GM18858 (cell line): ENCODE measurements at regions not wholly inside any gene's neighbourhood (a gene's known extent, or its start where the extent isn't known, plus 50 kb on each side); places are given as distances from the start of the nearest gene placed in this dataset.
"Not testable (repeated sequence)": the region's sequence is repeated elsewhere in the genome, so short reads cannot be mapped to it uniquely, and the experiment has no call there.

Experiments used
- ATAC-seq: cut with Tn5 transposase; IDR thresholded peaks from one replicate; pipeline ENCODE4 v1.9.1; 2021; ENCODE audit not compliant: unreplicated experiment

DNA sequence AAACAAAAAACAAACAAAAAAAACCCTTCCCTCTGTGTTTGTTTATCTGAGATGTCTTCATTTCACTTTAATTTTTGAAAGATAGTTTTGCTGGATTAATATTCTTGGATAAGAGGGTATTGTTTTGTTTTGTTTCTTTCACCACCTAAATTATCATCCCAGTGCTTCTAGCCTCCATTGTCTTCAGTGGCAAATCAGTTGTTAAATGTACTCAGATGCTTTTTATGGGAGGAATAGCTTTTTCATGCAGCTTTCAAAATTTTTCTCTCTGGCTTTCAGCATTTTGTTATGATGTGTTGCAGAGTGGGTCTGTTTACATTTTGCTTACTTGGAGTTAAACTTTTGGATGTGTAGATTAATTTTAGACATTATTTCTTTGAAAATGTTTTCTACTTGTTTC lies 203.5 kb upstream of the DCC start:
- ATAC-seq, result no peak

DNA sequence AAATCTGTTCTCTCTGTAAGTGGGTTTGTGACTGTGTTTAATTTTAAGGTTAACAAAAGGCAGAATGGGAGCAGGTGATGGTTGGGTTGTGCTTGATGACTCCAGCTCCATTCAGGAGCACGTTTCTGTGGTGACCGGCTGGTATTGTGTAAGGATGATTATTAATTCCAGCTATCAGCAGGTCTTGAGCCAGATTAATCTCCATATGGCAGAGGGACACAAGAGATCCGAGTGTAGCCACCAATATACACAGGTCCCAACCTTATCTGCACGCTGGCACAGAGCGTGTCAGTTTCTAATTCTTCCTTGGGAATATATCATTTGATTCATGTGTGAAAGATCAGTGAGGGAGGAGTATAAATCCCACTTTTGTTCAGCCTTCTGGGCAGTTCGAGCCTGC lies 199.0 kb upstream of the DCC start:
- ATAC-seq, result no peak

DNA sequence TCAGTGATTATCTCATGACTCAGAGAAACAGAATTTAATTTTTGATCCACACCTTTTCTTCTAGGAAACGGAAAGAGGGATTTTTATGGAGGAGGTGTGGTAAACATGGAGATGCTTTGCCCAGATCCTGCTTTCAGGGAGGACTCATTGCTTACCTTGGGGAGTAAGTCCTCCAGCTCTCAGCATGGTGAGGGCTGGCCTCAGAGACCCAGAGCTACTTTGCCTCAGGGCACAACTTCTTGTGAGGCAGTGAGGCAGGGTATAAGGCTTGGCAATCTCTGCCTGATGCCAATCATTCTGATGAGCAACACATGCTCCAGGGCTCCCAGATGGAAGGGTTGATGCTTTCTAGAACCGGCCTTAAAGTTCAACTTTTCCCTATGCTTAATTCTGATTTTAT lies 189.9 kb upstream of the DCC start:
- ATAC-seq, result no peak

DNA sequence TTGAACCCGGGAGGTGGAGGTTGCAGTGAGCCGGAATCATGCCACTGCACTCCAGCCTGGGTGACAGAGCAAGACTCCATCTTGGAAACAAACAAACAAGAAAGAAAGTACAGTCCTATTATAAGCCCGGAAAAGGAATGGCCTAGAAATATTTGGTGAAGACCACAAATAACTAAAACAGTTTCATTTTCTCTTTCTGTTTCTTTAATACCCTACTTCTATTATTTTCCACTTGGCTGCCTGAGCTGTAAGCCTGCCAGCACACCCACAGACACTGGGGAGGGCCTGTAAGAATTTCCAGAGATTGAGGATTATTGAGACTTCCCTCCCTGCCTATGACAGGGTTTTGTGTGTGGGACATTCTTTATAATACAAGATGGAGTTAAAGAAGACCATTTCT lies 188.0 kb upstream of the DCC start:
- no peak for ATAC-seq

DNA sequence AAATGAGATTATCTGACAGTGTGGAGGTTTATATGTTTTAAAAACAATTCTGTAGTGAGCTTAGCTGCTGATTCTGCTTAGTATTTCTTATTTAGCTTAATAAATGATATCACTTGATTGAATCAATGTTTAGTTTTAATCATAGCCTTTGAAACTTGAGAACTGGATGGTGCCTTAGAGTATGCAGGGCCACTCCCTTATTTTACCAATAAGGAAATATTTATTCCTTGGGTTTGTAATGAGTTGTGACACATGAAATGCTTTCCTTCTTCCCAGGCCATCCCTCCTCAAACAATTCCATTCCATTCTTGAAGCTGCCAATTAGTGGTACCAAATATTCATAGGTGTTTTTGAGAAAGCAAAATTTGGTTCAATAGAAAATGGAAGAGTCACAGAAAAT lies 183.8 kb upstream of the DCC start:
- ATAC-seq, result no peak

DNA sequence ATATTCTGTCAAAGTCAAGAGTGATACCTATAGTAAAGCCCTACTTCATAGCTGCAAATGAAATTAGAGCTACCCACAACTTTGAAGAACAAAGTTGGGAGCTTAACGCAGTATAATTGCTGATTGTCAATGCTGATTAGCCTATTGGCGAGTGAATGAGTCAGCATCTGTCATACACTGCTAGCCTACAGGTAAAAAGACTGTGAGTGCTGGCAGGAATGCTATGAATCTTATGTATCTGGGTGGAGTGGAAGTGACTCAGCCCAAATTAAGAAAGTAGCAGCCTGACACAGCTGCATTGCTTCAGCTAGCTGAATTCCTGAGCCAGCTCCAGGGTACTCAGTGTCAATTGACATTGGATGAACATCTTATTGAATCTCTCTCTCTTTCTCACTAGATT lies 179.4 kb upstream of the DCC start:
- no peak for ATAC-seq

DNA sequence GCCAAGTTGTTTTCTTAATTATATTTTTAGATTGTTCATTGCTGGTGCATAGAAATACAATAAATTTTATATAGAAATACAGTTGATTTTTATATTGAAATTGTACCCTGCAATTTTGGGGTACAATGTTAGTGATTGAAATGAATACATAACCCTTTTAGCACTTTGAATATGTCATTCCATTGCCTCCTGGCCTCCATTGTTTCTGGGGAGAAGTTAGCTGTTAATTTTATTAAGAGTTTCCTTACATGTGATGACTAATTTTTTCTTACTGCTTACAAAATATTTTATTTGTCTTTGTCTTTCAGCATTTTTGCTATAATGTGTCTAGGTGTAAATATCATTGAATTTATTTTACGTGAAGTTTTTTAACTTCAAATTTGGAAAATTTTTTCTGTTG lies 176.5 kb upstream of the DCC start:
- no peak for ATAC-seq

DNA sequence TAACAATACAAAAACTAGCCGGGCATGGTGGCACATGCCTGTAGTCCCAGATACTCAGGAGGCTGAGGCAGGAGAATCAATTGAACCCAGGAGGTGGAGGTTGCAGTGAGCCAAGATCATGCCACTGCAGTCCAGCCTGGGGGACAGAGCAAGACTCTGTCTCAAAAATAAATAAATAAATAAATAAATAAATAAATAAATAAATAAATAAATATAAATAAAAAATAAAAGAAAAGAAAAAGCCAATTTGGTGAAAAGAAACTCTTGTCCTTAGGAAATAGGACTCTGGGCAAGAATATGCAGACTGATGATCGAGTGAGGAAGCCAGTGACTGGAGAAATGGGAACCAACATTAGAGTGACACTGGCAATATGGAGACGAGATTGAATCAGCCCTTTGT lies 171.9 kb upstream of the DCC start:
- ATAC-seq, result not testable (repeated sequence)

DNA sequence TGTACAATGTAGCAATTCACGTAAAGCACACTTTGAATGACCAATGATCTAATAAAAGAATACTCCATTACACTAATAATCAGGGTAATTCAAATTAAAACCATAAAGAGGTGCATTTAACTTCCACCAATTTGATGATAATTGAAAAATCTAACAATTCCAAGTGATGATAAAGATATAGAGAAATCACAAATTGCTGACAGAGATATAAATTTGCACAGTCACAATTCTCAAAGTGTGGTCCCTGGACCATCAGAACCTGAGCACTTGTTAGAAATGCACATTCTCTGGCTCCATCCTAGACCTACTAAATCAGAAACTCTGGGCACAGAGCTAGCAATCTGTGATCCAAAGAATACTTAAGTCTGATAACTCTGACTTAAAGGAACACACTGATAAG lies 165.8 kb upstream of the DCC start:
- no peak for ATAC-seq

DNA sequence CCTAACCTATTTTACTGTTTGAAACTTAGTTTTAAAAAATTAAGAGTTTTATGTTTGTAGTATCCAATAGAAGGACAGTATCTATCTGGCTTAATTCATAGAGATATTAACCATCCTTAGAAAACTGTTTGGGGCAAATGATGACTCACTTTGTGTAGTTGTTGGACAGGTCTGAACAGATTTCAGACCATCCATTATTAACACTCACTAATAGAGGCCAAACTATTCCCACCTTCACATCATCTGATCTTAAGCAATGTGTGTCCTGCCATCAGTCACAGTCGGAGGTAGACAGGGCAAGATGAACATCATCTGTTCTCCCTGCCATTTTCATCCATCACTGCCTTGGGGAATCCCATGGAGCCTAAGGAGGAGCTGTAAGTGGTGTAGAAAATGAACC lies 164.6 kb upstream of the DCC start:
- ATAC-seq, result no peak

DNA sequence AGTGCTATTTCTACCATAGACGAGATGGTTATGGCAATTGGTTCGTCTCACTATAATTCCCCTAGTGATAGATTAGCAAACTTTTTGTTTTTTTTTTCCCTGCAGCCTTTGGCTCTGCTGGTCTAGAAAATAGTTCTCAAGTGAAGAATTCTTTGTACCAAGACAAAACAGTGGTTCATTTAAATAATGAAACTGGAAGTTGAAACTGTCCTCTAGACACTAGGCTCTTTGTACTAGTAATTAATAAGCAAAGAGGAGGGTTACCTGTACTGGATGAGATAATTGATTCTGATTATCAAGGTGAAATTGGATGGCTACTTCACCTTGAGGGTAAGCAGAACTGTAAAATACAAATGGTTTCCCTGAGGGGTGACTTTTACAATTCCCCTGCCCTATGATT lies 156.9 kb upstream of the DCC start:
- no peak for ATAC-seq

DNA sequence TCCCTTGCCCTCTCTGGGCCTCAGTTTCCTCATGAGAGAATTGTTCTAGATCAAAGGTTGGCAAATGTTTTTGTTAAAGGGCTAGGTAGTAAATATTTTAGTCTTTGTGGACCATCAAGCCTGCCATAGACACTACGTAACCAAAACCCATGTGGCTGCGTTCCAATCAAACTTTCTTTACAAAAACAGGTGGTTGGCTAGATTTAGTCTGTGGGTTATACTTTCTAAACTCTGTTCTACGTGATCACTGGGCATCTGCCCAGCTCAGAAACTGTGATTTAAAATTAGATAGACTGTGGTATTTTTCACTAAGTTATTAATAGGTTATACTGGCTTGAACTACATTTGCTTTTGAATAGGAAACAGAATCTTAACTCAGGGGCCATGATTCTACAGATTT lies 149.8 kb upstream of the DCC start:
- no peak for ATAC-seq

DNA sequence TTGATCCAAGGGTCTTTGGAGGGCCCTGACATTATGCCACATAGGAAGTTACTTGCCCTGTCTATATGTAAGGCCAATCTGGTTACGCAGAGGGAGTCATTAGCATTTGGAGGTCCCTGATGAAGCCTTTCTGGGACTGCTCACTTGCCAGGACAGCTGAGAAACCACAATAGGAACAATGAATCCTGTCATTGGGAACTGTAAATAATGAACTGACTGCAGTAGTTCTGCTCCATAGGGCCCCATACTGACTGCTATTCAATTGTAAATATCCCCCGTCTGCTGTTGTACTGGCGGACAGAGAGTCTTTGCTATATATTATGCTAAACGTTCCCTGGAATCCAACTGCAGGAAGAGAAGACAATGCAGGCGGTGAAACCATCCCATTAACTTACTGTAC lies 149.4 kb upstream of the DCC start:
- ATAC-seq, result no peak

DNA sequence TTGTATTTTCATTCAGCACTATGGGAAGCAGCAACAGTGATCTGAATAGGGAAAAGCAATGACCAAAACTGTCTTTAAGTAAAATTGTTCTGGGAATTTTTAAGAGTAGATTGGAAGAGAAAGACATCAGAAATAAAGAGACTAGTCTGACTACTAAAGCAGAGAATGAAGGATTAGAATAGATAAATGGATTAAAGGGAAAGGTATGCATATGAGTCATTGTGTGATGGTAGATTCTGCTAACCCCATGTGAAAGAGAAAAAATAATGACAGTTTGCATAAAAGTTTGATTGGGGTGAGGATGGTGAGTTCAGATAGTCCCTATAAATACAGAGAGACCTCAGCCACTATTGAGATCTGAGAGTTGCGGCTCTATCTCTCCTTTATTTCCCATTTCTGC lies 139.6 kb upstream of the DCC start:
- ATAC-seq, result no peak

DNA sequence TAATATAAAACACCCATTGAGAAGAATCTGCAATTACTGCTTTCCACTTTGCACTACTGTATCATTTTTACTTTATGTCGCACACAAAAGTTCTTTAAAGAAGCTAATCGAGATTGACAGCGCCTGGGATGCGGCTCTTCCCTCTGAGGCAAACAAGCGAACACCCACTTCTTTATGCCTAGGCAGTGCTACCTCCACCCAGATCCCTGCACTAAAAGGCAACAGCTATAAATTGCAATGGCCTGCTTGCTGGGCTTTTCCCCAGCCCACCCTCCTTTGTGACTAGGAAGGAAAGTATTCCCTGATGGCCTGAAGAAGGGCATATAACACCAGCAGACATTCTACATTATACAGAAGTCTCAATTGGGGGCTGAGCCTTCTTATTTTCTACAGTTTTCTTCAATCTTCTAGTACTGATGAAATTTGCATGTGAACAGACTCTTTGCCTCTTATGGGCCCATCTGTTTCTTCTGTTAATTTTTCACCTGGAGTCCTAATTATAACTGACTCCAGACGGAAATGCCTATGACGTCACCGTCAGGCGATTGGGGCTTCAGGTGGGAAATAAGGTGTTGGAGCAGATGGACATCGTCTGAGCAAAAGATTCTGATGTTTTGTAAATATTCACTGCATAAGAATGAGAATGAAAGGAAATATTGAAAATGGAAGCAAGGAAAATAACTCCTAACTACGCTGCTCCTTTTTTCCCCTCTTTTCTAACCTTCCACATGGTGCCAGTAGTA lies 138.9 kb upstream of the DCC start:
- no peak for ATAC-seq

DNA sequence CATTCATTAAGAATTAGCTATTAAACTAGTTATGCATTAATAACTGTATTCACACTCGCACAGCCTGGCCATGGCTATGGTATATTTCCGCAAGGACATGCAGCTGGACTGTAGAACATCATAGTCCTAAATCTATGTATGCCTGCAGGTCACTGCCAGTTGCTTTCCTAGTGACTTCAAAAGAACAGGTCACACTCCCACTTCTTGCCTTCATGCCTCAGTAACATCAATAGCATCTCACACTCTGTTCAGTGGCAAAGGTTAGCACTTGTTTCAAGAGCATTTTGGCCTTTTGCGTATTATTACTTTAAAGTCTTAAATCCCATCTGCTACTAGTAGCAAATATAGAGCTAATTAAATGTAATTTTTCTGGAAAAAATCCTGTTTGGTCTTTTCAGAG lies 131.4 kb upstream of the DCC start:
- no peak for ATAC-seq

DNA sequence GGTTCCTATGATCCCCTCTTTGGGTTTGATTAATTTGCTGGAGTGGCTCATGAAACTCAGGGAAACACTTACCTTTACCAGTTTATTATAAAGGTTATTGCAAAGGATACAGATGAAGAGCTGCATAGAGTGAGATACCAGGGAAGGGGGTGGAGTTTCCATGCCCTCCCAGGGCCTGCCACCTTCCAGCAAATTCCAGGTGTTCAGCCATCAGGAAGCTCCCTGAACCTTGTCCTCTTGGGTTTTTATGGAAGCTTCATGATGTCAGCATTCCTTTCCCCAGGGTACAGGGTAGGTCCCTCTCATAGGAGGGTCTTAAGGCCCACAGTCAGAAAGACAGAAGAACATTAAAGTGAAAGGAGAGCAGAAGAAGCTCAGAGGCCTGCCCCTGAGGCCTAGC lies 123.9 kb upstream of the DCC start:
- ATAC-seq, result no peak

DNA sequence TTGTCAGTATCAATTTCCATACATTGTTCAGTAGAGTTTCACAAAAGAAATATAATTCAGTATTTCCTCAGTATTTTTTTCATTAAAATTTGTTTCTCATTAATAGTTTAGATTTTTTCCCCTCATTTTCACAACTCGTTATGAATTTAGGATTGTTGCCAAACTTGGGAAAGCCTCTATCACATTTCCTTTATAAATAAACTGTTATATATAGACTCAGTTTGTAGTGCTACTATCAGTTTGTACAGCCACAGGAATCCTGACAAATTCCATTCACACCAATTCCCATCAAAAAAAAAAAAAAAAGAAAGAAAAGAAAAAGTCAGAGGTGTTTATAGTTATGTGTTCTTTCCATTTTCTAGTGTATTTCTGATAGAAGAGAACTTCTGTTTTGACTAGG lies 123.3 kb upstream of the DCC start:
- ATAC-seq, result no peak

DNA sequence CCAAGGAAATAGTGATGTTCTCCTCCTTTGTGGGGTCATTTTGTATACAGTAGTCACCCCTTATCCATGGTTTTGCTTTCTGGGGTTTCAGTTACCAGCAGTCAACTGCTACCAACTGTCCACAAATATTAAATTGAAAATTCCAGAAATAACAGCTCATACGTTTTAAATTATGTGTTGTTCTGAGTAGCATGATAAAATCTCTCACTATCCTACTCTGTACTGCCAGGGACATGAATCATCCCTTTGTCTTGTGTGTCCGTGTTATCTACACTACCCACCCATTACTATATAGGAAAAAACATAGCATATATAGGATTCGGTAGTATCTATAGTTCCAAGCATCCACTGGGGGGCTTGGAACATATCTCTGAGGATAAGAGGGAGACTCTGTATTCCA lies 120.9 kb upstream of the DCC start:
- no peak for ATAC-seq

DNA sequence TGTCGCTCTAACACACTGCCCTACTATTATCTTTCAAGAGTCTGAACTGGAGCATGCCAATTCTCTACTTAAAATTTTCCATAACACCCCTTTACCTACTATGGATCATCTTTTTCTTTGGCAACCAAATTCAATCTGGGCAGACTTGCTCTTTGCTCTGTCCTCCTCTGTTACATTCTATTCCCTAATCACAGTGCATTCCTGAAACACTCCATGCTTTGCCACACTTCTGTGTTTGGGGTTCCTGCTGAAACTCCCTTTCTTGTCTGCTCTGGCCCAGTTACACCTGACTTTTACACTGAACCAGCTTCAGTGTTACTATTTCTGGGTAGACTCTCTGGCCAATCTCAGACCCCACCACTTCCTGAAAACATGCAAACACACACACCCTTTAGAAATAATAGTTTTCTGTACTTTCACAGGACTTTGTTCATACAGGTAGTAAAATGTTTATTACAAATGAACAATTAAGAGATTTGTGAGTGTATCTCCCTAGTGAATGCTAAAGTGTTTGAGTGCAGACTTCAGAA lies 119.9 kb upstream of the DCC start:
- no peak for ATAC-seq

DNA sequence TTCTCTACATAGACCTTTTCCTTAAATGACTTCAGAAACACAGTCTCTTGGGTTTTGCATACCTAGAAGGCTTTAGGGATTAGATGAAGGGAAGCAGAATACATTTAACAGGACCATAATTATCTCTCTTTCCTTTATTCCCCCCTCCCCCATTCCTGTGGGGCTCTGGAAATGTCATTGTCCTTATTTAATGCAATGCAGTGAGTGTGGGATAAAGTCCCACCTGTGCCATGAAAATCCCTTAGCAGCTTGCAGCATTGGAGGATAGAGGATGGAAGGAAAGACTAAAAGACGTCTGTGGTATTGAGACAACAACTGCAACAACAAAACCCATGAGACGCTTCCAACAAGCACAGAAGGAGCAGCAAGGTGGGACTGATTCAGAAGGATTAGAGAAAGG lies 117.8 kb upstream of the DCC start:
- no peak for ATAC-seq

DNA sequence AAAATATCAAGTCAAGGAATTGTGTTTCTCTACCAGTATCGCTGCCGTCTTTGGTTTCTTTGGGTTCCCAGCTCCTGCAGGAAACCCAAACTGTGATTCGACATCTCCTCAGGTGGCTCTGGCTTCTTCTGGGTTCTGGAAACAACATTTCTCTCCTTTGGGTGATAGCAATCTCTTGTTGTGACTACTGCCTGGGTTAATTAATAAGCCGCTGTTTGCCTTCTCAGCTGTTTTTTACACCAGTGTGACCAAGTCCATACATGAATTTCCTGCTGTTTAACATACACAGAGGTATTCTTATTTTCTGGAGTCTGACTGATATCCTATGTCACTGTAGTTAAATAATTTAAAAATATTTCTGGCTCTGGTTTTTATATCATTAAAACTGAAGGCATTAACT lies 112.5 kb upstream of the DCC start:
- no peak for ATAC-seq

DNA sequence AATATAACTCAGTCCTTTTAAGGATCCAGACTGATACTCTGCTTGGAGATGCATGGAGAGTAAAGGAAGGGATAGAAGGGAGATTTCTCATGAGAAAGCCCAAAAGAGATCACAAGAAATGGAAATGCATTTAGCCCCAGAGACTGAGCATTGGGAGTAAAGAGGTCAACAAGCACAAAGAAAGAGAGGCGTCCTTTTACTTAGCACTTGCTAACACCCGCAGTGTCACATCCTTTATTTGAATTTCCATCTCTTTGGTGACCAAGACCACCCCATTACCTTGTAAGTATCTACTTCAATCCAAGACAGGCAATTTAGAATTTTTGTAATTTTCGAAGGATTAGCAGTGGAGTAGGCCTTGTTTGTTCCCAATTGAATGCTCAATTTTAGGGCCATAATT lies 111.8 kb upstream of the DCC start:
- ATAC-seq, result no peak
